Liver (tissue), 8 donors: ENCODE measurements at regions not wholly inside any gene's neighbourhood (a gene's known extent, or its start where the extent isn't known, plus 50 kb on each side); places are given as distances from the start of the nearest gene placed in this dataset.

Source experiments
- DNase-seq: peaks from one replicate; pipeline ENCODE4 v3.0.0-alpha.2; 2017; ENCODE audit warnings: low spot score
- H3K27ac ChIP-seq, 2 donors: one replicate each; pipeline ENCODE4 v1.7.0; 2013; ENCODE audit warnings: inconsistent platforms in 2 of 2, low read length in 2 of 2, control low read depth in 1 of 2, low read depth in 1 of 2, mild to moderate bottlenecking in 1 of 2
- H3K27me3 ChIP-seq, 4 donors: one replicate each; pipeline versions ENCODE4 v1.6.1 to v1.7.0; 2013; ENCODE audit warnings: low read length in 3 of 4, inconsistent platforms in 1 of 4, mild to moderate bottlenecking in 1 of 4, moderate library complexity in 1 of 4; ENCODE audit not compliant: control insufficient read depth in 4 of 4, insufficient read depth in 4 of 4
- H3K36me3 ChIP-seq, 4 donors: one replicate each; pipeline versions ENCODE4 v1.6.1 to v1.7.0; 2013; ENCODE audit warnings: low read length in 3 of 4, mild to moderate bottlenecking in 3 of 4, low read depth in 1 of 4, moderate library complexity in 1 of 4; ENCODE audit not compliant: control insufficient read depth in 4 of 4, insufficient read depth in 3 of 4
- H3K4me1 ChIP-seq, 4 donors: one replicate each; pipeline versions ENCODE4 v1.6.1 to v1.7.0; 2013; ENCODE audit warnings: low read length in 3 of 4, mild to moderate bottlenecking in 3 of 4, moderate library complexity in 1 of 4; ENCODE audit not compliant: control insufficient read depth in 4 of 4, insufficient read depth in 4 of 4
- H3K4me3 ChIP-seq, 3 donors: one replicate each; pipeline versions ENCODE4 v1.6.1 to v1.7.0; 2013; ENCODE audit warnings: low read length in 3 of 3, control low read depth in 1 of 3, low read depth in 1 of 3, mild to moderate bottlenecking in 1 of 3
- H3K9ac ChIP-seq, 2 donors: one replicate each; pipeline ENCODE4 v1.7.0; 2013; ENCODE audit warnings: low read length in 2 of 2, mild to moderate bottlenecking in 2 of 2, moderate library complexity in 2 of 2, control low read depth in 1 of 2, low read depth in 1 of 2
- H3K9me3 ChIP-seq, 4 donors: one replicate each; pipeline versions ENCODE4 v1.6.1 to v1.7.0; 2013; ENCODE audit warnings: low read length in 3 of 4; ENCODE audit not compliant: control insufficient read depth in 4 of 4
- EGR1 ChIP-seq, 2 donors: IDR thresholded peaks; 2 replicates each; pipeline ENCODE4 v1.6.1; 2016 to 2018; ENCODE audit warnings: antibody characterized with exemption in 2 of 2, low read depth in 2 of 2
- FOXA1 ChIP-seq: IDR thresholded peaks from 2 replicates; pipeline ENCODE4 v1.6.1; 2016; ENCODE audit warnings: antibody characterized with exemption
- FOXA2 ChIP-seq: IDR thresholded peaks from 2 replicates; pipeline ENCODE4 v1.6.1; 2016; ENCODE audit warnings: antibody characterized with exemption
- GABPA ChIP-seq, 2 donors: IDR thresholded peaks in 1 of 2; conservative IDR thresholded peaks in 1 of 2; 2 replicates each; pipeline ENCODE4 v1.6.1; 2016; ENCODE audit warnings: antibody characterized with exemption in 2 of 2, mild to moderate bottlenecking in 1 of 2, moderate library complexity in 1 of 2
- HNF4A ChIP-seq, 2 donors: conservative IDR thresholded peaks; 2 replicates each; pipeline ENCODE4 v1.6.1; 2016; ENCODE audit warnings: antibody characterized with exemption in 2 of 2, mild to moderate bottlenecking in 2 of 2
- HNF4G ChIP-seq: IDR thresholded peaks from 2 replicates; pipeline ENCODE4 v1.6.1; 2016; ENCODE audit warnings: antibody characterized with exemption
- JUND ChIP-seq, 2 donors: IDR thresholded peaks; 2 replicates each; pipeline ENCODE4 v1.6.1; 2016; ENCODE audit warnings: antibody characterized with exemption in 2 of 2
- NR2F2 ChIP-seq: IDR thresholded peaks from 2 replicates; pipeline ENCODE4 v1.6.1; 2016; ENCODE audit warnings: antibody characterized with exemption
- RAD21 ChIP-seq, 2 donors: IDR thresholded peaks; 2 replicates each; pipeline ENCODE4 v1.6.1; 2016; ENCODE audit warnings: antibody characterized with exemption in 2 of 2, mild to moderate bottlenecking in 2 of 2
- RXRA ChIP-seq, 2 donors: IDR thresholded peaks; 2 replicates each; pipeline ENCODE4 v1.6.1; 2017 to 2018; ENCODE audit warnings: antibody characterized with exemption in 2 of 2, mild to moderate bottlenecking in 1 of 2
- SP1 ChIP-seq: IDR thresholded peaks from 2 replicates; pipeline ENCODE4 v1.6.1; 2018; ENCODE audit warnings: antibody characterized with exemption, mild to moderate bottlenecking
- TAF1 ChIP-seq: conservative IDR thresholded peaks from 2 replicates; pipeline ENCODE4 v1.6.1; 2016; ENCODE audit warnings: antibody characterized with exemption, mild to moderate bottlenecking
- YY1 ChIP-seq: IDR thresholded peaks from 2 replicates; pipeline ENCODE4 v1.6.1; 2016; ENCODE audit warnings: antibody characterized with exemption, mild to moderate bottlenecking
- WGBS: extraction: QIAGEN DNeasy Blood & Tissue Kit; methylation state at CpG from one replicate; pipeline ENCODE4 v1.1.7; 2013; 5-methylcytosine and 5-hydroxymethylcytosine counted together
- TF ChIP-seq, protein P1 (sequence below): IDR thresholded peaks from 2 replicates; pipeline ENCODE4 v1.6.1; 2016; ENCODE audit warnings: antibody characterized with exemption
- TF ChIP-seq, protein P2 (sequence below): fragments of 150-350 bp; IDR thresholded peaks from 2 replicates; pipeline ENCODE4 v1.5.1; 2017; ENCODE audit warnings: improper control_type of control experiment, low read depth, low read length; ENCODE audit not compliant: missing input control
- TF ChIP-seq, protein P3 (sequence below): IDR thresholded peaks from 2 replicates; pipeline ENCODE4 v1.6.1; 2016; ENCODE audit warnings: antibody characterized with exemption
- TF ChIP-seq, protein P4 (sequence below): IDR thresholded peaks from 2 replicates; pipeline ENCODE4 v1.6.1; 2016; ENCODE audit warnings: antibody characterized with exemption
- TF ChIP-seq, protein P5 (sequence below): IDR thresholded peaks from 2 replicates; pipeline ENCODE4 v1.6.1; 2016; ENCODE audit warnings: antibody characterized with exemption, mild to moderate bottlenecking
- donor health status: healthy.
- donor health status: healthy.
- donor health status: healthy.
- donor health status: healthy.
- donor health status: healthy.

DNA sequence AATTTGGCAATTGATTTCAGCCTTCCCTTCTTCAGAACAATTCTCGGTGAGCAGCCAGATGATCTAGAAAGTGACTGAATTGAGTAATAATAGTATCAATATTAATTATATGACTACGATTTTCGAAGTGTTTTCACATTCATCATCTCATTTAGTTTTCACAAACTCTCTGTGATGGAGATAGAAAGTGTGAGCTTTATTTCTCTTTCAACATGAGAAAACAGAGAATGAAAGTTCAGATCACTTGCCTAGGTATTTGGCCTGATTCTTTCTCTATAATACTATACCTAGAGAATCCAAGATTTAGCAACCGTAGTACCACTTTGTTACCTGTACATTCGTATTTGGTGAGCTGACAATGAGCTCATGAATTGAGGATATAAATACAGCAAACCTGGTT lies 739.2 kb upstream of the NR2F2 start:
- 91% methylated on average over 5 of the region's 5 CpGs for WGBS
- no peaks in the 10 kb centered on the region for H3K4me1 ChIP-seq
- no peaks in the 10 kb centered on the region for H3K27me3 ChIP-seq
- no peak for DNase-seq
- no peak overlapping the region for H3K9ac ChIP-seq
- no peaks in the 10 kb centered on the region for H3K36me3 ChIP-seq
- no peaks in the 10 kb centered on the region for H3K9me3 ChIP-seq
- no peak overlapping the region for H3K27ac ChIP-seq
- no peak for TF ChIP-seq FOXA2
- TF ChIP-seq TAF1, result no peak
- TF ChIP-seq, protein P1, sequence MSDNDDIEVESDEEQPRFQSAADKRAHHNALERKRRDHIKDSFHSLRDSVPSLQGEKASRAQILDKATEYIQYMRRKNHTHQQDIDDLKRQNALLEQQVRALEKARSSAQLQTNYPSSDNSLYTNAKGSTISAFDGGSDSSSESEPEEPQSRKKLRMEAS, result no peak
- TF ChIP-seq, protein P2, sequence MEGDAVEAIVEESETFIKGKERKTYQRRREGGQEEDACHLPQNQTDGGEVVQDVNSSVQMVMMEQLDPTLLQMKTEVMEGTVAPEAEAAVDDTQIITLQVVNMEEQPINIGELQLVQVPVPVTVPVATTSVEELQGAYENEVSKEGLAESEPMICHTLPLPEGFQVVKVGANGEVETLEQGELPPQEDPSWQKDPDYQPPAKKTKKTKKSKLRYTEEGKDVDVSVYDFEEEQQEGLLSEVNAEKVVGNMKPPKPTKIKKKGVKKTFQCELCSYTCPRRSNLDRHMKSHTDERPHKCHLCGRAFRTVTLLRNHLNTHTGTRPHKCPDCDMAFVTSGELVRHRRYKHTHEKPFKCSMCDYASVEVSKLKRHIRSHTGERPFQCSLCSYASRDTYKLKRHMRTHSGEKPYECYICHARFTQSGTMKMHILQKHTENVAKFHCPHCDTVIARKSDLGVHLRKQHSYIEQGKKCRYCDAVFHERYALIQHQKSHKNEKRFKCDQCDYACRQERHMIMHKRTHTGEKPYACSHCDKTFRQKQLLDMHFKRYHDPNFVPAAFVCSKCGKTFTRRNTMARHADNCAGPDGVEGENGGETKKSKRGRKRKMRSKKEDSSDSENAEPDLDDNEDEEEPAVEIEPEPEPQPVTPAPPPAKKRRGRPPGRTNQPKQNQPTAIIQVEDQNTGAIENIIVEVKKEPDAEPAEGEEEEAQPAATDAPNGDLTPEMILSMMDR, result no peak
- TF ChIP-seq, protein P3, sequence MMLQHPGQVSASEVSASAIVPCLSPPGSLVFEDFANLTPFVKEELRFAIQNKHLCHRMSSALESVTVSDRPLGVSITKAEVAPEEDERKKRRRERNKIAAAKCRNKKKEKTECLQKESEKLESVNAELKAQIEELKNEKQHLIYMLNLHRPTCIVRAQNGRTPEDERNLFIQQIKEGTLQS, result no peak
- TF ChIP-seq, protein P4, sequence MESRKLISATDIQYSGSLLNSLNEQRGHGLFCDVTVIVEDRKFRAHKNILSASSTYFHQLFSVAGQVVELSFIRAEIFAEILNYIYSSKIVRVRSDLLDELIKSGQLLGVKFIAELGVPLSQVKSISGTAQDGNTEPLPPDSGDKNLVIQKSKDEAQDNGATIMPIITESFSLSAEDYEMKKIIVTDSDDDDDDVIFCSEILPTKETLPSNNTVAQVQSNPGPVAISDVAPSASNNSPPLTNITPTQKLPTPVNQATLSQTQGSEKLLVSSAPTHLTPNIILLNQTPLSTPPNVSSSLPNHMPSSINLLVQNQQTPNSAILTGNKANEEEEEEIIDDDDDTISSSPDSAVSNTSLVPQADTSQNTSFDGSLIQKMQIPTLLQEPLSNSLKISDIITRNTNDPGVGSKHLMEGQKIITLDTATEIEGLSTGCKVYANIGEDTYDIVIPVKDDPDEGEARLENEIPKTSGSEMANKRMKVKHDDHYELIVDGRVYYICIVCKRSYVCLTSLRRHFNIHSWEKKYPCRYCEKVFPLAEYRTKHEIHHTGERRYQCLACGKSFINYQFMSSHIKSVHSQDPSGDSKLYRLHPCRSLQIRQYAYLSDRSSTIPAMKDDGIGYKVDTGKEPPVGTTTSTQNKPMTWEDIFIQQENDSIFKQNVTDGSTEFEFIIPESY, result no peak
- no peak for TF ChIP-seq GABPA (IDR thresholded peaks at IDR 0.05 in 1 of 2, conservative IDR thresholded peaks at IDR 0.05 in 1 of 2)
- no peak for TF ChIP-seq NR2F2
- TF ChIP-seq RXRA (IDR thresholded peaks at IDR 0.05), result no peak
- no peak overlapping the region for H3K4me3 ChIP-seq

DNA sequence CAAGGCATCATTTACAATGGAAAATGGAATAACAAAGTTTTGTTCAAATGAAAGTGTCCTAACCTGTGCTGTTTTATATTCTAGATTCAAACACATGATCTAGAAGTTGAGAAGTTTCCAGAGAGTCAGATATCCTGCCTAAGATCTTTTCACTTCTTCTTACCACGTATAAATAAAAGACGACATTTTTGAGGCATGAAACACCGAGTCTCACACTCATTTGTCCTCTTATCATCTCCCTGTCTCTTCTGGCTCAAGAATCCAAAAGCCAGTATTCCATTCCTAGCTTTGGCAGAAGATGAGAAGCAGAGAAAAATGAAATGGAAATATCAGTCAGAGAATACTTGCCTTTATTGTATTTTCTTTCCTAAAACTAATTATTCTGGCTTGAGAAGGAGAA lies 738.6 kb upstream of the NR2F2 start:
- DNase-seq, result no peak
- Histone ChIP-seq H3K9me3 (no peaks in the 10 kb centered on the region), H3K4me1 (no peaks in the 10 kb centered on the region), H3K9ac (no peak overlapping the region), H3K4me3 (no peak overlapping the region), H3K36me3 (no peaks in the 10 kb centered on the region), H3K27ac (no peak overlapping the region), H3K27me3 (no peaks in the 10 kb centered on the region)
- TF ChIP-seq, protein P5, sequence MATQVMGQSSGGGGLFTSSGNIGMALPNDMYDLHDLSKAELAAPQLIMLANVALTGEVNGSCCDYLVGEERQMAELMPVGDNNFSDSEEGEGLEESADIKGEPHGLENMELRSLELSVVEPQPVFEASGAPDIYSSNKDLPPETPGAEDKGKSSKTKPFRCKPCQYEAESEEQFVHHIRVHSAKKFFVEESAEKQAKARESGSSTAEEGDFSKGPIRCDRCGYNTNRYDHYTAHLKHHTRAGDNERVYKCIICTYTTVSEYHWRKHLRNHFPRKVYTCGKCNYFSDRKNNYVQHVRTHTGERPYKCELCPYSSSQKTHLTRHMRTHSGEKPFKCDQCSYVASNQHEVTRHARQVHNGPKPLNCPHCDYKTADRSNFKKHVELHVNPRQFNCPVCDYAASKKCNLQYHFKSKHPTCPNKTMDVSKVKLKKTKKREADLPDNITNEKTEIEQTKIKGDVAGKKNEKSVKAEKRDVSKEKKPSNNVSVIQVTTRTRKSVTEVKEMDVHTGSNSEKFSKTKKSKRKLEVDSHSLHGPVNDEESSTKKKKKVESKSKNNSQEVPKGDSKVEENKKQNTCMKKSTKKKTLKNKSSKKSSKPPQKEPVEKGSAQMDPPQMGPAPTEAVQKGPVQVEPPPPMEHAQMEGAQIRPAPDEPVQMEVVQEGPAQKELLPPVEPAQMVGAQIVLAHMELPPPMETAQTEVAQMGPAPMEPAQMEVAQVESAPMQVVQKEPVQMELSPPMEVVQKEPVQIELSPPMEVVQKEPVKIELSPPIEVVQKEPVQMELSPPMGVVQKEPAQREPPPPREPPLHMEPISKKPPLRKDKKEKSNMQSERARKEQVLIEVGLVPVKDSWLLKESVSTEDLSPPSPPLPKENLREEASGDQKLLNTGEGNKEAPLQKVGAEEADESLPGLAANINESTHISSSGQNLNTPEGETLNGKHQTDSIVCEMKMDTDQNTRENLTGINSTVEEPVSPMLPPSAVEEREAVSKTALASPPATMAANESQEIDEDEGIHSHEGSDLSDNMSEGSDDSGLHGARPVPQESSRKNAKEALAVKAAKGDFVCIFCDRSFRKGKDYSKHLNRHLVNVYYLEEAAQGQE, result no peak
- no peak for TF ChIP-seq RXRA (IDR thresholded peaks at IDR 0.05)
- TF ChIP-seq FOXA2, result no peak
- no peak for TF ChIP-seq RAD21 (IDR thresholded peaks at IDR 0.05)
- no peak for TF ChIP-seq GABPA (IDR thresholded peaks at IDR 0.05 in 1 of 2, conservative IDR thresholded peaks at IDR 0.05 in 1 of 2)
- TF ChIP-seq JUND (IDR thresholded peaks at IDR 0.05), result no peak
- TF ChIP-seq HNF4A (conservative IDR thresholded peaks at IDR 0.05), result no peak
- no peak for TF ChIP-seq NR2F2
- no peak for TF ChIP-seq TAF1
- no peak for TF ChIP-seq FOXA1
- TF ChIP-seq, protein P1, result no peak
- TF ChIP-seq EGR1 (IDR thresholded peaks at IDR 0.05; ENCODE audit: low read depth in 2 of 2), result no peak
- TF ChIP-seq YY1, result no peak
- TF ChIP-seq, protein P3, result no peak
- no peak for TF ChIP-seq HNF4G
- no peak for TF ChIP-seq SP1
- TF ChIP-seq, protein P2, result no peak
- WGBS, result 80% methylated on average over 3 of the region's 3 CpGs
